ENCODE measurements at regions not wholly inside any gene's neighbourhood (a gene's known extent, or its start where the extent isn't known, plus 50 kb on each side); places are given as distances from the start of the nearest gene placed in this dataset.

GRCh38 chr16:6926762-6927161, 405.9 kb upstream of the RBFOX1 start:
- Histone ChIP-seq H3K27me3 (ENCODE audit: low read length) (no peaks in the 10 kb centered on the region), H3K4me3 (ENCODE audit: insufficient read depth, low read length, poor library complexity, severe bottlenecking) (no peak overlapping the region), H3K27ac (ENCODE audit: low read depth, low read length) (no peak overlapping the region), H3K36me3 (ENCODE audit: low read length) (no peaks in the 10 kb centered on the region), H2AFZ (ENCODE audit: low read depth, low read length, severe bottlenecking) (no peak overlapping the region), H3K9me2 (replicated peaks; ENCODE audit: insufficient read depth, low read length) (no peaks in the 10 kb centered on the region), H3K9ac (ENCODE audit: low read length) (no peak overlapping the region), H3K79me2 (ENCODE audit: insufficient read depth, low read length) (no peaks in the 10 kb centered on the region), H4K20me1 (ENCODE audit: low read depth, low read length) (no peaks in the 10 kb centered on the region), H3K9me3 (ENCODE audit: insufficient read depth, low read length) (no peaks in the 10 kb centered on the region), H3K4me2 (ENCODE audit: low read depth, low read length, poor library complexity, severe bottlenecking) (no peak overlapping the region), H3F3A (ENCODE audit: insufficient read depth) (no peaks in the 10 kb centered on the region)
- TF ChIP-seq CTCF (IDR thresholded peaks at IDR 0.05; ENCODE audit: insufficient read depth, low read length, poor library complexity, severe bottlenecking) (no peak), EZH2phosphoT487 (conservative IDR thresholded peaks at IDR 0.05; ENCODE audit: low read length) (no peak)

- Histone ChIP-seq H3F3A (ENCODE audit: insufficient read depth) (no peaks in the 10 kb centered on the region), H3K79me2 (ENCODE audit: insufficient read depth, low read length) (no peaks in the 10 kb centered on the region), H3K9ac (ENCODE audit: low read length) (no peak overlapping the region), H3K9me3 (ENCODE audit: insufficient read depth, low read length) (no peaks in the 10 kb centered on the region), H2AFZ (ENCODE audit: low read depth, low read length, severe bottlenecking) (no peak overlapping the region), H3K4me3 (ENCODE audit: insufficient read depth, low read length, poor library complexity, severe bottlenecking) (no peak overlapping the region), H3K27me3 (ENCODE audit: low read length) (no peaks in the 10 kb centered on the region), H3K27ac (ENCODE audit: low read depth, low read length) (no peak overlapping the region), H4K20me1 (ENCODE audit: low read depth, low read length) (no peaks in the 10 kb centered on the region), H3K4me2 (ENCODE audit: low read depth, low read length, poor library complexity, severe bottlenecking) (no peak overlapping the region), H3K36me3 (ENCODE audit: low read length) (no peaks in the 10 kb centered on the region), H3K9me2 (replicated peaks; ENCODE audit: insufficient read depth, low read length) (no peaks in the 10 kb centered on the region)
- TF ChIP-seq CTCF (IDR thresholded peaks at IDR 0.05; ENCODE audit: insufficient read depth, low read length, poor library complexity, severe bottlenecking) (no peak), EZH2phosphoT487 (conservative IDR thresholded peaks at IDR 0.05; ENCODE audit: low read length) (no peak)
Observed at GRCh38 chr16:6926341-6926740, 406.3 kb upstream of the RBFOX1 start.

- H3K27me3 ChIP-seq (ENCODE audit: low read length), result no peaks in the 10 kb centered on the region
- TF ChIP-seq EZH2phosphoT487 (conservative IDR thresholded peaks at IDR 0.05; ENCODE audit: low read length), result no peak
- TF ChIP-seq CTCF (IDR thresholded peaks at IDR 0.05; ENCODE audit: insufficient read depth, low read length, poor library complexity, severe bottlenecking), result no peak
- no peak overlapping the region for H3K27ac ChIP-seq (ENCODE audit: low read depth, low read length)
- H4K20me1 ChIP-seq (ENCODE audit: low read depth, low read length), result no peaks in the 10 kb centered on the region
- no peaks in the 10 kb centered on the region for H3K9me3 ChIP-seq (ENCODE audit: insufficient read depth, low read length)
- no peaks in the 10 kb centered on the region for H3K79me2 ChIP-seq (ENCODE audit: insufficient read depth, low read length)
- no peak overlapping the region for H3K9ac ChIP-seq (ENCODE audit: low read length)
- no peak overlapping the region for H3K4me3 ChIP-seq (ENCODE audit: insufficient read depth, low read length, poor library complexity, severe bottlenecking)
- H3K9me2 ChIP-seq (replicated peaks; ENCODE audit: insufficient read depth, low read length), result no peaks in the 10 kb centered on the region
- H3K36me3 ChIP-seq (ENCODE audit: low read length), result no peaks in the 10 kb centered on the region
- H3F3A ChIP-seq (ENCODE audit: insufficient read depth), result no peaks in the 10 kb centered on the region
- no peak overlapping the region for H2AFZ ChIP-seq (ENCODE audit: low read depth, low read length, severe bottlenecking)
- no peak overlapping the region for H3K4me2 ChIP-seq (ENCODE audit: low read depth, low read length, poor library complexity, severe bottlenecking)
Observed at GRCh38 chr16:6918646-6919045, 414.0 kb upstream of the RBFOX1 start.

GRCh38 chr16:6916946-6917345, 415.7 kb upstream of the RBFOX1 start:
- no peak overlapping the region for H2AFZ ChIP-seq (ENCODE audit: low read depth, low read length, severe bottlenecking)
- H3K9me3 ChIP-seq (ENCODE audit: insufficient read depth, low read length), result no peaks in the 10 kb centered on the region
- H3K4me2 ChIP-seq (ENCODE audit: low read depth, low read length, poor library complexity, severe bottlenecking), result no peak overlapping the region
- no peaks in the 10 kb centered on the region for H3F3A ChIP-seq (ENCODE audit: insufficient read depth)
- H3K36me3 ChIP-seq (ENCODE audit: low read length), result no peaks in the 10 kb centered on the region
- no peaks in the 10 kb centered on the region for H3K79me2 ChIP-seq (ENCODE audit: insufficient read depth, low read length)
- no peak overlapping the region for H3K27ac ChIP-seq (ENCODE audit: low read depth, low read length)
- H3K4me3 ChIP-seq (ENCODE audit: insufficient read depth, low read length, poor library complexity, severe bottlenecking), result no peak overlapping the region
- no peaks in the 10 kb centered on the region for H3K9me2 ChIP-seq (replicated peaks; ENCODE audit: insufficient read depth, low read length)
- no peak overlapping the region for H3K9ac ChIP-seq (ENCODE audit: low read length)
- TF ChIP-seq CTCF (IDR thresholded peaks at IDR 0.05; ENCODE audit: insufficient read depth, low read length, poor library complexity, severe bottlenecking) (no peak), EZH2phosphoT487 (conservative IDR thresholded peaks at IDR 0.05; ENCODE audit: low read length) (no peak)
- no peaks in the 10 kb centered on the region for H3K27me3 ChIP-seq (ENCODE audit: low read length)
- no peaks in the 10 kb centered on the region for H4K20me1 ChIP-seq (ENCODE audit: low read depth, low read length)

Measured in SU-DHL-6 (cell line).